GM19397 (cell line): ENCODE measurements at regions not wholly inside any gene's neighbourhood (a gene's known extent, or its start where the extent isn't known, plus 50 kb on each side); places are given as distances from the start of the nearest gene placed in this dataset.
"Not testable (repeated sequence)": the region's sequence is repeated elsewhere in the genome, so short reads cannot be mapped to it uniquely, and the experiment has no call there.

Experiments
- ATAC-seq: cut with Tn5 transposase; IDR thresholded peaks from one replicate; pipeline ENCODE4 v1.9.1; 2021; ENCODE audit warnings: mild to moderate bottlenecking, moderate library complexity; ENCODE audit not compliant: unreplicated experiment

- no peak for ATAC-seq
These were observed 106.0 kb downstream of the ENC1 start for GRCh38 chr5:74534397-74535129.

- ATAC-seq, result no peak
These were observed 110.0 kb downstream of the ENC1 start for GRCh38 chr5:74530326-74531050.

- no peak for ATAC-seq
These were observed 111.4 kb downstream of the ENC1 start for GRCh38 chr5:74529101-74529500.

- ATAC-seq, result no peak
These were observed 114.4 kb downstream of the ENC1 start for GRCh38 chr5:74526111-74526510.

- ATAC-seq, result not testable (repeated sequence)
These were observed 115.8 kb downstream of the ENC1 start for GRCh38 chr5:74524767-74525166.

GRCh38 chr5:74523698-74524097, 116.8 kb downstream of the ENC1 start:
- not testable (repeated sequence) for ATAC-seq

- ATAC-seq, result not testable (repeated sequence)
These were observed 117.7 kb downstream of the ENC1 start for GRCh38 chr5:74522838-74523237.

GRCh38 chr5:74521401-74521800, 119.1 kb downstream of the ENC1 start:
- no peak for ATAC-seq

GRCh38 chr5:74519679-74520078, 120.8 kb downstream of the ENC1 start:
- no peak for ATAC-seq

- ATAC-seq, result no peak
These were observed 121.4 kb downstream of the ENC1 start for GRCh38 chr5:74519161-74519571.

- ATAC-seq, result no peak
These were observed 122.8 kb downstream of the ENC1 start for GRCh38 chr5:74517700-74518099.

- no peak for ATAC-seq
These were observed 124.3 kb downstream of the ENC1 start for GRCh38 chr5:74516211-74516636.

- no peak for ATAC-seq
These were observed 125.5 kb downstream of the ENC1 start for GRCh38 chr5:74514888-74515551.

GRCh38 chr5:74511770-74512169, 128.8 kb downstream of the ENC1 start:
- ATAC-seq, result not testable (repeated sequence)

GRCh38 chr5:74510476-74511075, 130.0 kb downstream of the ENC1 start:
- no peak for ATAC-seq

GRCh38 chr5:74507370-74508005, 133.0 kb downstream of the ENC1 start:
- ATAC-seq, result no peak

GRCh38 chr5:74506119-74506518, 134.4 kb downstream of the ENC1 start:
- ATAC-seq, result no peak

GRCh38 chr5:74504463-74504862, 136.1 kb downstream of the ENC1 start:
- no peak for ATAC-seq

- no peak for ATAC-seq
These were observed 138.0 kb downstream of the ENC1 start for GRCh38 chr5:74502479-74502950.

- ATAC-seq, result no peak
These were observed 138.7 kb downstream of the ENC1 start for GRCh38 chr5:74501674-74502478.
